HG03097 (cell line): ENCODE measurements at regions not wholly inside any gene's neighbourhood (a gene's known extent, or its start where the extent isn't known, plus 50 kb on each side); places are given as distances from the start of the nearest gene placed in this dataset.
"Not testable (repeated sequence)": the region's sequence is repeated elsewhere in the genome, so short reads cannot be mapped to it uniquely, and the experiment has no call there.

ENCODE experiments used
- ATAC-seq: cut with Tn5 transposase; IDR thresholded peaks from one replicate; pipeline ENCODE4 v1.9.1; 2021; ENCODE audit not compliant: unreplicated experiment, low FRiP score

- ATAC-seq: no peak
Observed at GRCh38 chr2:7619203-7619970, 702.2 kb downstream of the RNF144A start.

GRCh38 chr2:7620255-7620654 lies 703.0 kb downstream of the RNF144A start:
- ATAC-seq: no peak

GRCh38 chr2:7621018-7621814 lies 704.0 kb downstream of the RNF144A start:
- ATAC-seq: no peak

GRCh38 chr2:7625392-7626138 lies 708.4 kb downstream of the RNF144A start:
- ATAC-seq: no peak

GRCh38 chr2:7626139-7626537 lies 708.9 kb downstream of the RNF144A start:
- ATAC-seq: no peak

- no peak for ATAC-seq
Observed at GRCh38 chr2:7627583-7627982, 710.4 kb downstream of the RNF144A start.

GRCh38 chr2:7632420-7632819 lies 715.2 kb downstream of the RNF144A start:
- ATAC-seq: no peak

- no peak for ATAC-seq
Observed at GRCh38 chr2:7633566-7634153, 716.4 kb downstream of the RNF144A start.

- no peak for ATAC-seq
Observed at GRCh38 chr2:7634409-7634808, 717.2 kb downstream of the RNF144A start.

- no peak for ATAC-seq
Observed at GRCh38 chr2:7639476-7639875, 722.3 kb downstream of the RNF144A start.

GRCh38 chr2:7641272-7641671 lies 724.1 kb downstream of the RNF144A start:
- not testable (repeated sequence) for ATAC-seq

GRCh38 chr2:7646024-7646423 lies 728.8 kb downstream of the RNF144A start:
- ATAC-seq: no peak

- no peak for ATAC-seq
Observed at GRCh38 chr2:7646661-7647060, 729.4 kb downstream of the RNF144A start.

GRCh38 chr2:7648221-7648795 lies 731.1 kb downstream of the RNF144A start:
- ATAC-seq: no peak

- ATAC-seq: no peak
Observed at GRCh38 chr2:7649461-7650228, 732.4 kb downstream of the RNF144A start.

- ATAC-seq: no peak
Observed at GRCh38 chr2:7653617-7654016, 736.4 kb downstream of the RNF144A start.

- no peak for ATAC-seq
Observed at GRCh38 chr2:7655629-7656028, 738.4 kb downstream of the RNF144A start.

- ATAC-seq: not testable (repeated sequence)
Observed at GRCh38 chr2:7657526-7657925, 740.3 kb downstream of the RNF144A start.

GRCh38 chr2:7658486-7658885 lies 741.3 kb downstream of the RNF144A start:
- ATAC-seq: no peak

GRCh38 chr2:7660816-7661215 lies 743.6 kb downstream of the RNF144A start:
- ATAC-seq: no peak
